22Rv1 (cell line): ENCODE measurements at regions not wholly inside any gene's neighbourhood (a gene's known extent, or its start where the extent isn't known, plus 50 kb on each side); places are given as distances from the start of the nearest gene placed in this dataset.

Source experiments
- CTCF ChIP-seq: fragments of 450-650 bp; IDR thresholded peaks from 2 replicates; pipeline ENCODE4 v1.5.1; 2017; ENCODE audit warnings: mild to moderate bottlenecking
- ZFX ChIP-seq: fragments of 450-650 bp; IDR thresholded peaks from 2 replicates; pipeline ENCODE4 v1.6.1; 2017; ENCODE audit warnings: antibody characterized with exemption, borderline replicate concordance

- TF ChIP-seq CTCF = no peak
- TF ChIP-seq ZFX = no peak
These were observed 235.6 kb upstream of the ZC3H12C start for GRCh38 chr11:109857637-109858036.
